ENCODE measurements at regions not wholly inside any gene's neighbourhood (a gene's known extent, or its start where the extent isn't known, plus 50 kb on each side); places are given as distances from the start of the nearest gene placed in this dataset.

DNA sequence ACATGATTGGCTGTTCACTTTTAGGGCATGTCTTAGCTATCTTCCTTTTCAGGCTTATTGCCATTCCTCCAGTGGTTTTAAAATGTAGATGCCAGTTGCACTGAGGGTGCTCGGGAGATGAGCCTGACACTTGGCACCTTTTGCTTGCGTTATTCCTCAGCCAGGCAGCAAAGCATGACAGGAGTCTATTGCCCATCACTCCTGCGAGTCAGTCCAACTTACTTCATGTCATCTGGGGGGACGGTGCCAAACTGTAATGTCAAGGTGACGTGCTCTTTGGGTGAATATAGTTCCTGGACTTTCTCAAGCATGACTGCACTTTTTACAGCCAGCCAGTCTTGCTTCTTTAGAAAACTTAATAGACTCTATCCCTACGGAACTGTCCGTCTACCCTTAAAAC, 406.0 kb upstream of the C2CD4B start:
- Histone ChIP-seq H3K36me3 (ENCODE audit: control insufficient read depth in 2 of 2, insufficient read depth in 2 of 2, low read length in 2 of 2) (no peaks in the 10 kb centered on the region), H3K4me1 (ENCODE audit: control insufficient read depth, insufficient read depth, low read length) (peaks cover 10% of the 10 kb centered on the region), H3K9me3 (ENCODE audit: control insufficient read depth in 2 of 2, low read length in 2 of 2) (no peaks in the 10 kb centered on the region), H3K27me3 (ENCODE audit: control insufficient read depth in 1 of 2, insufficient read depth in 2 of 2, low read length in 2 of 2) (no peaks in the 10 kb centered on the region), H3K4me3 (ENCODE audit: low read length in 2 of 2) (no peak overlapping the region), H3K27ac (ENCODE audit: low read length) (no peak overlapping the region), H3K9ac (ENCODE audit: low read length in 2 of 2) (no peak overlapping the region)

DNA sequence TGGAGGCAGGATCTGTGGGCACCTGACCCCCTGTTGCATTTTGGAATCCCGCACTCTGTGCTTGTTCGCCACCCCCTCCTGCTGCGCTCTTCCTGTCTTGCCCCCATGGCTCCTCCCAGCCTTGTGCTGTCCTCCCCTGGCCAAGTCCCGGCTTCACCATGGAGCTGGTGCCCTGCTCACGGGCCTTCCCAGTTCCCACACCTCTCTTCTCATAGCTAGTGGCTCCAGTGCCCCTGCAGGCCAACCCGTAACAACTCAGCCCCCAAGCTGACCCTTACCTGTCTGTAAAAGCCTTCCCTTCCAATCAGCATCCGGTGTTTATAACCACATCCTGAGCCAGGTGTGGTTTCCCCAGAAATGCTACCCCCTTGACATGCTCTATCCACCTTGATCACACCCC, 407.7 kb upstream of the C2CD4B start:
- Histone ChIP-seq H3K4me1 (ENCODE audit: control insufficient read depth, insufficient read depth, low read length) (peaks cover 10% of the 10 kb centered on the region), H3K27ac (ENCODE audit: low read length) (no peak overlapping the region), H3K36me3 (ENCODE audit: control insufficient read depth in 2 of 2, insufficient read depth in 2 of 2, low read length in 2 of 2) (no peaks in the 10 kb centered on the region), H3K4me3 (ENCODE audit: low read length in 2 of 2) (no peak overlapping the region), H3K9me3 (ENCODE audit: control insufficient read depth in 2 of 2, low read length in 2 of 2) (no peaks in the 10 kb centered on the region), H3K9ac (ENCODE audit: low read length in 2 of 2) (no peak overlapping the region), H3K27me3 (ENCODE audit: control insufficient read depth in 1 of 2, insufficient read depth in 2 of 2, low read length in 2 of 2) (no peaks in the 10 kb centered on the region)

DNA sequence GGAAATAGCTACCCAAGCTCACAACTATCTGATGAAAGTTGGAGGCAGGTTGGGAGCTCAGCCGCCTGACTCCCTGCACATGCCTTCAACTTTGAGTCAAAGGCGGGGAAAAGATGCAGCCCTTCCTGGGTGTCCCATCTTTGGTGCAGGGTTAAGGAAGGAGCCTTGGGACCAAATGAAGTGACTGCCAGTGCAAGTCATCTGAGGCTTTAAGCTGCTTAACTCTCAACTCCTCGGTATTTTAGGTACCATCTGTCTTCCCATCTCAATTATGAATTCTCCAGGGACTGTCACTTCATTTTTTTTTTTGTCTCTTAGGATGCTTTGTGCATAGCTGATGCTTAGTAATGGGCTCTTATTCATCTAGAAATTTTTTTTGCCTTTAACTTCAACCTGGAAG, 408.8 kb upstream of the C2CD4B start:
- Histone ChIP-seq H3K27ac (ENCODE audit: low read length) (no peak overlapping the region), H3K4me1 (ENCODE audit: control insufficient read depth, insufficient read depth, low read length) (peaks cover 10% of the 10 kb centered on the region), H3K36me3 (ENCODE audit: control insufficient read depth in 2 of 2, insufficient read depth in 2 of 2, low read length in 2 of 2) (no peaks in the 10 kb centered on the region), H3K9ac (ENCODE audit: low read length in 2 of 2) (no peak overlapping the region), H3K9me3 (ENCODE audit: control insufficient read depth in 2 of 2, low read length in 2 of 2) (no peaks in the 10 kb centered on the region), H3K4me3 (ENCODE audit: low read length in 2 of 2) (no peak overlapping the region), H3K27me3 (ENCODE audit: control insufficient read depth in 1 of 2, insufficient read depth in 2 of 2, low read length in 2 of 2) (no peaks in the 10 kb centered on the region)

DNA sequence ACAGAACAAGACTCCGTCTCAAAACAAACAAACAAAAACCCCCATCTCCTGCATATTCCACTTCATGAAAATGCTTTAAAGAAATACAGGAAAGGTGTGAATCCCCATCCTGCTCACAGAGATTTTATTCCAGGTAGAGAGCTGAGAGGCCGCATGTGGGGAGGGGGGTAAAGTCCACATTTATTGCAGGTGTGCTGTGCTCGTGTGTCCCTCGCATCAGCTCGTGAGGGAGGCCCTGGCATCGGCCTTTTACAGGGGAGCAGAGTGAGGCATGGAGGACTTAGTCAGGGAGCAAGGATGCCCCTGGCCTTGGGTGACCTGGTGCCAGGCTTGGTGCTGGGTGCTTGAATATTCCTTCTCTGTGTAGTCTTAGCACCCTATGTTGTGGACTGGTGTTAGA, 413.5 kb upstream of the C2CD4B start:
- Histone ChIP-seq H3K27me3 (ENCODE audit: control insufficient read depth in 1 of 2, insufficient read depth in 2 of 2, low read length in 2 of 2) (no peaks in the 10 kb centered on the region), H3K27ac (ENCODE audit: low read length) (no peak overlapping the region), H3K9ac (ENCODE audit: low read length in 2 of 2) (no peak overlapping the region), H3K4me1 (ENCODE audit: control insufficient read depth, insufficient read depth, low read length) (no peaks in the 10 kb centered on the region), H3K36me3 (ENCODE audit: control insufficient read depth in 2 of 2, insufficient read depth in 2 of 2, low read length in 2 of 2) (no peaks in the 10 kb centered on the region), H3K4me3 (ENCODE audit: low read length in 2 of 2) (no peak overlapping the region), H3K9me3 (ENCODE audit: control insufficient read depth in 2 of 2, low read length in 2 of 2) (no peaks in the 10 kb centered on the region)

DNA sequence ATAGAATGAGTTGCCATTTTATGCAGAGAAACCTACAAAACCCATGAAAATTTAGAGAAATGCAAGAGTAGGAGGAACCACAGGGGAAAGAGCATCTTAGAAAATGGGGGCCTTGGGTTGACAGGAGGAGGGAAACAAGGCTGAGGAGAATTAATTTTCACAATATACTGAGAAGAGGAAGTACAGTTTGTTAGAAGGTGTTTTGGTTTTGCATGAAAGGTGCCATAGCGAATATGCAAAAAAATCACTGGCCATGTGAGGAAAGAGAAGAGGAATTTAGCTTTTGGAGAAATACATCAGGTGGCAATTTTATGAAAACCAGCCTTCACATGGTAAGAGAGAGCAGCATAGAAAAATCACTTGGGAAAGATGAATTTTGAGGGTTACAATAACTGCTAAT, 413.9 kb upstream of the C2CD4B start:
- H3K4me1 ChIP-seq (ENCODE audit: control insufficient read depth, insufficient read depth, low read length) = no peaks in the 10 kb centered on the region
- H3K27me3 ChIP-seq (ENCODE audit: control insufficient read depth in 1 of 2, insufficient read depth in 2 of 2, low read length in 2 of 2) = no peaks in the 10 kb centered on the region
- H3K9ac ChIP-seq (ENCODE audit: low read length in 2 of 2) = no peak overlapping the region
- H3K36me3 ChIP-seq (ENCODE audit: control insufficient read depth in 2 of 2, insufficient read depth in 2 of 2, low read length in 2 of 2) = no peaks in the 10 kb centered on the region
- H3K9me3 ChIP-seq (ENCODE audit: control insufficient read depth in 2 of 2, low read length in 2 of 2) = no peaks in the 10 kb centered on the region
- no peak overlapping the region for H3K4me3 ChIP-seq (ENCODE audit: low read length in 2 of 2)
- no peak overlapping the region for H3K27ac ChIP-seq (ENCODE audit: low read length)

DNA sequence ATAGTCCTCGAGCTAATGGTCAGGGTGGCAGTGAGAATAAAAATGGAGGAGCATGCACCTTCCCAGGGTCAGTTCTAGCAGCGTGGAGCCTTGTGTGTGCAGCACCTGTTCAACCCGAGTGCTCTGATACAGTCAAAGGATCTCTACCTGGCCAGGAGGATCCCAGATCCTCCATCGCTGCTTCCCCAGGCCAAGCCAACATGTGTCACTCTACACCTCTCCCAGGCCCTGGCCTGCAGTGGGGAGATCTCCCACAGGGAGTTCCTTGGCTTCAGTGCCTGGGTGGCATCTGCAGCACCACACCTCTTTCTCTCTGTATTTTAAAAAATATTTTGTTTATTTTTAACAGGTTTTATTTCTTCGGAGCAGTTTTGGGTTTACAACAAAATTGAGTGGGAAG, 414.8 kb upstream of the C2CD4B start:
- H3K36me3 ChIP-seq (ENCODE audit: control insufficient read depth in 2 of 2, insufficient read depth in 2 of 2, low read length in 2 of 2) = no peaks in the 10 kb centered on the region
- no peaks in the 10 kb centered on the region for H3K27me3 ChIP-seq (ENCODE audit: control insufficient read depth in 1 of 2, insufficient read depth in 2 of 2, low read length in 2 of 2)
- no peaks in the 10 kb centered on the region for H3K9me3 ChIP-seq (ENCODE audit: control insufficient read depth in 2 of 2, low read length in 2 of 2)
- H3K27ac ChIP-seq (ENCODE audit: low read length) = no peak overlapping the region
- H3K9ac ChIP-seq (ENCODE audit: low read length in 2 of 2) = no peak overlapping the region
- H3K4me1 ChIP-seq (ENCODE audit: control insufficient read depth, insufficient read depth, low read length) = no peaks in the 10 kb centered on the region
- H3K4me3 ChIP-seq (ENCODE audit: low read length in 2 of 2) = no peak overlapping the region

DNA sequence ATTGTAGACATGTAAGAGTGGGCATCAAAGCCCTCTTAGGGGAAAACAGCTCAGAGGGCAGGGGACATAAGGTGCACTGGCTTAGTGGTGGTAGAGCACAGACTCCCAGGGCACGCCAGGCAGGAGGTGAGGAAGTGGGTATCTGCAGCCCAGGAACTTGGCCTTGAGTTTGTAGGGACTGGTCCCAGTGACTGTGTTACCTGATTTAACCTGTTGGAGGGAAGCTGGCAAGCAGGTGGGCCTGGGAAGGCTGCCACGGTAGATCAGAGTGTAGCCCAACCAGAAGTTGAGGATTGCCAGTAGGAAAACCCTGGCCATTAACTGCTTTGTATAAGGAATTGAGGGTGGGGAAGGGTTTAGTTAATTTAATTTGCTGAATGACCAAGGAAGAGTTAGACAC, 417.5 kb upstream of the C2CD4B start:
- H3K4me1 ChIP-seq (ENCODE audit: control insufficient read depth, insufficient read depth, low read length) = no peaks in the 10 kb centered on the region
- no peaks in the 10 kb centered on the region for H3K27me3 ChIP-seq (ENCODE audit: control insufficient read depth in 1 of 2, insufficient read depth in 2 of 2, low read length in 2 of 2)
- no peak overlapping the region for H3K9ac ChIP-seq (ENCODE audit: low read length in 2 of 2)
- H3K4me3 ChIP-seq (ENCODE audit: low read length in 2 of 2) = no peak overlapping the region
- H3K9me3 ChIP-seq (ENCODE audit: control insufficient read depth in 2 of 2, low read length in 2 of 2) = no peaks in the 10 kb centered on the region
- H3K36me3 ChIP-seq (ENCODE audit: control insufficient read depth in 2 of 2, insufficient read depth in 2 of 2, low read length in 2 of 2) = no peaks in the 10 kb centered on the region
- H3K27ac ChIP-seq (ENCODE audit: low read length) = no peak overlapping the region

DNA sequence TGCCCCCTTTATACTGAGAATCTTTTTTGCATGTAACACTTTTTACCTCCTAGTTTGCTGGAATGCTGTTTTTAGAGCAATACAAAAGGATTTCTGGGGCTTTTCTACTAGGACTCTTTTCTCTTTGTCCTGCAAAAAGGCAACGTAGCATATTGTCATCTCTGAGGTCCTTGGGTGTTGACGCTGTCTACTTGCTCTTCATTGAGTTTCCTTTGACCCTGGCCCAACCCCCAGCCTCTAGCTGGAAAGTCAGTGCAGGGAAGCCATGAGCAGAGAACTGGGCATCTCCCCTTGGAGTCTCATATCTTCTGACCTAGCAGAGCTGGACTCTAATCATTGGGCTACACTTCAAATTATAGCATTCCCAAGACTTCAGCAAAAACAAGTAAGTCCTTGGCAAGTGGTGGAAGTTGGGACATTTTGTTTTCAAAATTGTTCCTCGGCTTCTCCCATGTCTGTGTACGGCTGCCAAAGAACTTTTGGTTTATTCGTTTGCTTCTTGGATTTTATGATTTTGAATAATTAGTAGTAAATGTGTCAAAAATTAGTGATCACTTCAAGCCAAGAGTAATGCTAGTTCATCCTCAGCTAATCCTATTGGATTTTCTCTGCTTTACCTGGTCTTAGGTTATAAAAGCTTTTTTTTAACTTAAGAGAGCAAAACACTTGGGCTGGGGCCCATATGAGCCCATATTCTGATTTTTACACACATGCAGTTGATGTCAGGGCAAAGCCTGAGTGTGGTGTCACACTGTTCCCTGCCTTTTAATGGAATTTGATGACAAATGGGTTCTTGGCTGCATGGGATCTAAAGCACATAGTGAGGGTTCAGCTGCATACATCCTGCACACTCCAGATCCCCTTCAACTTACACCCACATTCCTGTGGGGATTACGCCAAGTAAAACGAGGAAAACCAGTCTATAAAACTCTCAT, 419.5 kb upstream of the C2CD4B start:
- no peak overlapping the region for H3K9ac ChIP-seq (ENCODE audit: low read length in 2 of 2)
- no peaks in the 10 kb centered on the region for H3K27me3 ChIP-seq (ENCODE audit: control insufficient read depth in 1 of 2, insufficient read depth in 2 of 2, low read length in 2 of 2)
- H3K4me3 ChIP-seq (ENCODE audit: low read length in 2 of 2) = no peak overlapping the region
- no peak overlapping the region for H3K27ac ChIP-seq (ENCODE audit: low read length)
- no peaks in the 10 kb centered on the region for H3K9me3 ChIP-seq (ENCODE audit: control insufficient read depth in 2 of 2, low read length in 2 of 2)
- no peaks in the 10 kb centered on the region for H3K36me3 ChIP-seq (ENCODE audit: control insufficient read depth in 2 of 2, insufficient read depth in 2 of 2, low read length in 2 of 2)
- no peaks in the 10 kb centered on the region for H3K4me1 ChIP-seq (ENCODE audit: control insufficient read depth, insufficient read depth, low read length)

DNA sequence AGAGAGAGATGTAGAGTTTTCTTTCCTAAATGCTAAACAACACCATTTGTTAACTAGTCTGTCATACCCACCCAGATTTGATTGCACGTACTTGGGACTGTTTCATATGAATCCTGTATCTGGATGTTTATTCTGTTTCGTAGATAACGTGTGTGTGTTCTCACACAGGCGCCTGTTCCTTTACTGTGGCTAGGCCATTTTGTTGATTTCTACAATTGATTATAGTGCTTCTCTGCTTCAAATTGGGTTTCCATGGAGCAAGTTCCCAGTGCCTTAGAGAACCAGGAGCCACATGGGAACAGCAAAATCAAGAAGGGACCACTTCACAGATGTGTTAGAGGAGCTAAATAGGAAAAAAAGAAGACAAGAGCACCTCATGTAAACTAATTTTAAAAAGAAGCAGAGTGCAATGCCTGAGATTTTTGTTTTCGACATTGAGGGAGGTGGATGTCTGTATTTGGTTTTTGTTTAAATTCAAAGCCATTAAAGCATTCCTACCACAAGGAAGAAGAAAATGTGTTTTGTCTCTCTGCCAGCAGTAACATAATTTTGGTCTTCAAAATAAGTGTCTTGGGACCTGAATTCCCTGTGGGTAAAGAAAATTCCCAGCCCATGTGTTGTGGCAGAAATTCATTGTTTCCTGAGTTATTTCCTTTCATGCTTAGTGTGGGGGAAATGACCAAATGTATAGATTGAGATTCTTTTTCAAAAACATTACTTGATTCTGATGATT, 424.0 kb upstream of the C2CD4B start:
- no peak overlapping the region for H3K4me3 ChIP-seq (ENCODE audit: low read length in 2 of 2)
- H3K9ac ChIP-seq (ENCODE audit: low read length in 2 of 2) = no peak overlapping the region
- H3K4me1 ChIP-seq (ENCODE audit: control insufficient read depth, insufficient read depth, low read length) = peaks cover 5% of the 10 kb centered on the region
- H3K27ac ChIP-seq (ENCODE audit: low read length) = peak overlapping the region; percentile 1
- H3K27me3 ChIP-seq (ENCODE audit: control insufficient read depth in 1 of 2, insufficient read depth in 2 of 2, low read length in 2 of 2) = no peaks in the 10 kb centered on the region
- no peaks in the 10 kb centered on the region for H3K9me3 ChIP-seq (ENCODE audit: control insufficient read depth in 2 of 2, low read length in 2 of 2)
- no peaks in the 10 kb centered on the region for H3K36me3 ChIP-seq (ENCODE audit: control insufficient read depth in 2 of 2, insufficient read depth in 2 of 2, low read length in 2 of 2)

DNA sequence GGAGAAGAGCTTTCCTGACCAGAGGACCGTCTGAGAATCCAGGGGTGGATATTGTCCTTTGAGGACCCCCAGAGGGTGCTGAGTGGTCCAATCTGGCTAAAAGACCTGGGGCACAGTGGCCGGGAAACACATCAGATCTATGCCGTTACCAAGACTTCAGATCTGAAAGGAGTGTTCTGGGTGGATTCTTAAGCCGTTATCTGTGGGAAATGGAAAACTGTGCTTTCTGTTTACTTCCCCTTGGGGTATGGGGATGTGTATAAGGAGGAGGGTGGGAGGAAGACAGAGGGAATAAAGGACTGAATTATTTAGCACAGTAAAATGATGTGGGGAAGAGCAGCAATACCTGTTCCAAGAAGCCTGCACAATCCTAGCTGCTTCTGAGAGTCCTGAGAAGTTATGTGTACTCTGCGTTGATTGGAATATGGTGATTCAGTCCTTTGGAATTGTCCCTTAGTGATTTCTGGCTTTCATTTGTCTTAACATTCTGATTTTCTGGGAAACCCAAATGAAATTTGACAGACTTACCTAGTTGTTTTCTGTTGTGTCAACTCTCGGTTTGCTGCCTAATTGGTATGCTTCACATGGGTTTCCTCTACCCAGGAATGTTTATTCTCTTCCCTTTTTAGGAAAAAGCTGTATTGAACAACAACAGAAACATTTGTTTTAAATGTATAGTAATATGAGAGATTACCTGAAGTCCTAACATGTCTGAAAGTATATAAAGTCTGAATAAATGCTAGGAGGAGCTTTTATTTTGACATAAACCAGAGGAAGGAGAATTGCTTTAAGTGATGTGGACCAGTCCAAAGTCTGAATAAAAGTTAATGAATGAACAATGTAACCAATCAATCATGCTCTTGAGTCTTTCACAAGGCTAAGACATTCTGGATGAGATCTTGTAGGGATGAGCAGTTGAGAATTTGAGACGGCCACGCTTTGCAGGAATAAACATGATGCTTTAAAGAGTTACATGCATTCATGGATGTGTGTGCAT, 427.1 kb upstream of the C2CD4B start:
- H3K4me3 ChIP-seq (ENCODE audit: low read length in 2 of 2) = peak overlapping the region in 1 of 2 donors; percentile 40

More for the DNA sequence above, 427.1 kb upstream of the C2CD4B start:
- no peaks in the 10 kb centered on the region for H3K27me3 ChIP-seq (ENCODE audit: control insufficient read depth in 1 of 2, insufficient read depth in 2 of 2, low read length in 2 of 2)
- H3K9me3 ChIP-seq (ENCODE audit: control insufficient read depth in 2 of 2, low read length in 2 of 2) = no peaks in the 10 kb centered on the region
- H3K9ac ChIP-seq (ENCODE audit: low read length in 2 of 2) = no peak overlapping the region
- H3K36me3 ChIP-seq (ENCODE audit: control insufficient read depth in 2 of 2, insufficient read depth in 2 of 2, low read length in 2 of 2) = no peaks in the 10 kb centered on the region
- H3K4me1 ChIP-seq (ENCODE audit: control insufficient read depth, insufficient read depth, low read length) = peaks cover 10% of the 10 kb centered on the region
- H3K27ac ChIP-seq (ENCODE audit: low read length) = no peak overlapping the region

All from stomach smooth muscle (tissue), 2 donors.